ENCODE measurements at regions not wholly inside any gene's neighbourhood (a gene's known extent, or its start where the extent isn't known, plus 50 kb on each side); places are given as distances from the start of the nearest gene placed in this dataset.

- H3K27me3 ChIP-seq (replicated peaks) = no peaks in the 10 kb centered on the region
- H3K27ac ChIP-seq = no peak overlapping the region
- H3K36me3 ChIP-seq (replicated peaks) = no peaks in the 10 kb centered on the region
- no peak for DNase-seq
- in situ Hi-C loops (cut with HindIII; ENCODE audit: low pct_ligation_motif_present, low sequenced_read_pairs) = no loop called here
- no peak for TF ChIP-seq CTCF (IDR thresholded peaks at IDR 0.05; ENCODE audit: low read depth, low read length, missing control alignments)
- H3K4me3 ChIP-seq (ENCODE audit: low read depth, low read length) = no peak overlapping the region
Measured at GRCh38 chr10:2680821-2681220, 386.5 kb upstream of the PFKP start.

GRCh38 chr10:2679646-2680045 lies 387.7 kb upstream of the PFKP start:
- Histone ChIP-seq H3K27me3 (replicated peaks) (no peaks in the 10 kb centered on the region), H3K4me3 (ENCODE audit: low read depth, low read length) (no peak overlapping the region), H3K36me3 (replicated peaks) (no peaks in the 10 kb centered on the region), H3K27ac (no peak overlapping the region)
- in situ Hi-C loops (cut with HindIII; ENCODE audit: low pct_ligation_motif_present, low sequenced_read_pairs) = no loop called here
- no peak for TF ChIP-seq CTCF (IDR thresholded peaks at IDR 0.05; ENCODE audit: low read depth, low read length, missing control alignments)
- no peak for DNase-seq

- Histone ChIP-seq H3K27ac (no peak overlapping the region), H3K27me3 (replicated peaks) (no peaks in the 10 kb centered on the region), H3K4me3 (ENCODE audit: low read depth, low read length) (no peak overlapping the region), H3K36me3 (replicated peaks) (no peaks in the 10 kb centered on the region)
- no peak for TF ChIP-seq CTCF (IDR thresholded peaks at IDR 0.05; ENCODE audit: low read depth, low read length, missing control alignments)
- in situ Hi-C loops (cut with HindIII; ENCODE audit: low pct_ligation_motif_present, low sequenced_read_pairs) = no loop called here
- DNase-seq = no peak
Measured at GRCh38 chr10:2676455-2676854, 390.9 kb upstream of the PFKP start.

- Histone ChIP-seq H3K4me3 (ENCODE audit: low read depth, low read length) (no peak overlapping the region), H3K36me3 (replicated peaks) (no peaks in the 10 kb centered on the region), H3K27me3 (replicated peaks) (no peaks in the 10 kb centered on the region), H3K27ac (no peak overlapping the region)
- TF ChIP-seq CTCF (IDR thresholded peaks at IDR 0.05; ENCODE audit: low read depth, low read length, missing control alignments) = no peak
- in situ Hi-C loops (cut with HindIII; ENCODE audit: low pct_ligation_motif_present, low sequenced_read_pairs) = no loop called here
- no peak for DNase-seq
Measured at GRCh38 chr10:2674451-2674850, 392.9 kb upstream of the PFKP start.

GRCh38 chr10:2670864-2671263 lies 396.5 kb upstream of the PFKP start:
- Histone ChIP-seq H3K4me3 (ENCODE audit: low read depth, low read length) (no peak overlapping the region), H3K36me3 (replicated peaks) (no peaks in the 10 kb centered on the region), H3K27ac (no peak overlapping the region), H3K27me3 (replicated peaks) (no peaks in the 10 kb centered on the region)
- no peak for TF ChIP-seq CTCF (IDR thresholded peaks at IDR 0.05; ENCODE audit: low read depth, low read length, missing control alignments)
- in situ Hi-C loops (cut with HindIII; ENCODE audit: low pct_ligation_motif_present, low sequenced_read_pairs) = no loop called here
- DNase-seq = no peak

GRCh38 chr10:2665772-2666171 lies 401.6 kb upstream of the PFKP start:
- in situ Hi-C loops (cut with HindIII; ENCODE audit: low pct_ligation_motif_present, low sequenced_read_pairs) = no loop called here
- TF ChIP-seq CTCF (IDR thresholded peaks at IDR 0.05; ENCODE audit: low read depth, low read length, missing control alignments) = no peak
- Histone ChIP-seq H3K27me3 (replicated peaks) (no peaks in the 10 kb centered on the region), H3K36me3 (replicated peaks) (no peaks in the 10 kb centered on the region), H3K27ac (no peak overlapping the region), H3K4me3 (ENCODE audit: low read depth, low read length) (no peak overlapping the region)
- DNase-seq = no peak

All from brain microvascular endothelial cell (primary cell).